Esophagus squamous epithelium (tissue), 4 donors: ENCODE measurements at regions not wholly inside any gene's neighbourhood (a gene's known extent, or its start where the extent isn't known, plus 50 kb on each side); places are given as distances from the start of the nearest gene placed in this dataset.

Experiments used
- CTCF ChIP-seq, 6 experiments: fragments of 450-650 bp in 4 of 6; fragments of 200-600 bp in 2 of 6; sonication (generic) in 2 of 6; IDR thresholded peaks; one replicate each; pipeline ENCODE4 v1.5.1; 2016 to 2019; ENCODE audit warnings: antibody characterized with exemption in 6 of 6, mild to moderate bottlenecking in 4 of 6, moderate library complexity in 4 of 6
- POLR2A ChIP-seq, 4 donors: fragments of 450-650 bp; IDR thresholded peaks; one replicate each; pipeline ENCODE4 v1.6.1; 2017; ENCODE audit warnings: antibody characterized with exemption in 4 of 4, mild to moderate bottlenecking in 4 of 4, moderate library complexity in 3 of 4

- TF ChIP-seq CTCF (IDR thresholded peaks at IDR 0.05) (no peak), POLR2A (IDR thresholded peaks at IDR 0.05) (no peak)
Measured at GRCh38 chr16:58882292-58882691, 148.2 kb upstream of the GOT2 start.
